ENCODE measurements at regions not wholly inside any gene's neighbourhood (a gene's known extent, or its start where the extent isn't known, plus 50 kb on each side); places are given as distances from the start of the nearest gene placed in this dataset.

- intact Hi-C loops (cut with micrococcal nuclease; ENCODE audit: unreplicated experiment) = no loop called here
- in situ Hi-C loops (cut with HindIII; ENCODE audit: extremely low pct_ligation_motif_present, low pct_unique_long_range_greater_than_20kb) = no loop called here
- H2AFZ ChIP-seq (ENCODE audit: low read length) = no peak overlapping the region
- TF ChIP-seq ATF4 (CRISPR knock-in tag; IDR thresholded peaks at IDR 0.05) = no peak
- no peak for TF ChIP-seq KDM5A (IDR thresholded peaks at IDR 0.05; ENCODE audit: borderline replicate concordance, low read length)
- H3K79me2 ChIP-seq (ENCODE audit: insufficient read depth, low read length) = no peaks in the 10 kb centered on the region
- FAIRE-seq = no peak
- no peak overlapping the region for H3K27ac ChIP-seq (ENCODE audit: extremely low read length, insufficient read depth, low read length)
- H3K9ac ChIP-seq (ENCODE audit: insufficient read depth, low read depth, low read length) = no peak overlapping the region
- ChIA-PET CTCF (ENCODE audit: low intra/inter-chr PET ratio, low total read pairs) (no interaction called here), POLR2A (no interaction called here)
- no peaks in the 10 kb centered on the region for H4K20me1 ChIP-seq (ENCODE audit: insufficient read depth, low read length)
- peaks cover 5% of the 10 kb centered on the region; the same call in 1 of the 2 replicates for H3K4me1 ChIP-seq (ENCODE audit: insufficient read depth, low read length)
- H3K27me3 ChIP-seq (ENCODE audit: control insufficient read depth in 1 of 2, insufficient read depth in 2 of 2, low read length in 2 of 2) = no peaks in the 10 kb centered on the region
- H3K4me3 ChIP-seq (replicated peaks in 1 of 3; ENCODE audit: insufficient read depth in 1 of 3, low read depth in 2 of 3, low read length in 3 of 3) = no peak overlapping the region
- H3K4me2 ChIP-seq (ENCODE audit: low read depth, low read length) = no peak overlapping the region
- no TSS peak for BruUV-seq (replicated peaks)
- ATAC-seq = no peak
- 41% methylated on average over 5 of the region's 5 CpGs for WGBS (ENCODE audit: low lambda C conversion rate)
- H3K9me3 ChIP-seq (ENCODE audit: low read length) = peaks cover 87% of the 10 kb centered on the region
- no peak for DNase-seq (ENCODE audit: low spot score)
- no peaks in the 10 kb centered on the region for H3K36me3 ChIP-seq (replicated peaks in 1 of 2; ENCODE audit: control insufficient read depth in 1 of 2, insufficient read depth in 2 of 2, low read length in 2 of 2)
Observed at GRCh38 chr19:31969016-31969415, 376.4 kb upstream of the ZNF507 start.

GRCh38 chr19:31970027-31970461, 375.4 kb upstream of the ZNF507 start:
- H3K79me2 ChIP-seq (ENCODE audit: insufficient read depth, low read length) = no peaks in the 10 kb centered on the region
- no peak overlapping the region for H2AFZ ChIP-seq (ENCODE audit: low read length)
- no peak for DNase-seq (ENCODE audit: low spot score)
- WGBS (ENCODE audit: low lambda C conversion rate) = 37% methylated on average over 2 of the region's 2 CpGs
- TF ChIP-seq GTF2F1 (IDR thresholded peaks at IDR 0.05; ENCODE audit: low read length) (no peak), ZNF143 (CRISPR knock-in tag; IDR thresholded peaks at IDR 0.05) (no peak), ZNF180 (CRISPR knock-in tag; IDR thresholded peaks at IDR 0.05; ENCODE audit: borderline replicate concordance, low read depth) (no peak), SOX6 (IDR thresholded peaks at IDR 0.05) (no peak), SOX6 (CRISPR knock-in tag; IDR thresholded peaks at IDR 0.05) (no peak), ZNF670 (CRISPR knock-in tag; IDR thresholded peaks at IDR 0.05; ENCODE audit: borderline replicate concordance) (no peak), HCFC1 (IDR thresholded peaks at IDR 0.05; ENCODE audit: low read depth, low read length) (no peak), NRL (CRISPR knock-in tag; IDR thresholded peaks at IDR 0.05; ENCODE audit: borderline replicate concordance) (no peak), HMG20A (CRISPR knock-in tag; IDR thresholded peaks at IDR 0.05; ENCODE audit: borderline replicate concordance) (no peak), ZNF580 (CRISPR knock-in tag; IDR thresholded peaks at IDR 0.05; ENCODE audit: borderline replicate concordance, low read depth) (no peak), ZFYVE20 (CRISPR knock-in tag; IDR thresholded peaks at IDR 0.05; ENCODE audit: borderline replicate concordance, low read depth) (no peak), TCF7 (IDR thresholded peaks at IDR 0.05; ENCODE audit: low read depth) (no peak)
- H3K4me2 ChIP-seq (ENCODE audit: low read depth, low read length) = no peak overlapping the region
- H3K36me3 ChIP-seq (replicated peaks in 1 of 2; ENCODE audit: control insufficient read depth in 1 of 2, insufficient read depth in 2 of 2, low read length in 2 of 2) = no peaks in the 10 kb centered on the region
- H3K9ac ChIP-seq (ENCODE audit: insufficient read depth, low read depth, low read length) = no peak overlapping the region
- ATAC-seq = no peak
- H3K27me3 ChIP-seq (ENCODE audit: control insufficient read depth in 1 of 2, insufficient read depth in 2 of 2, low read length in 2 of 2) = no peaks in the 10 kb centered on the region; a peak in 1 of 5 replicates
- BruUV-seq (replicated peaks) = no TSS peak
- intact Hi-C loops (cut with micrococcal nuclease; ENCODE audit: unreplicated experiment) = no loop called here
- no peak overlapping the region for H3K4me3 ChIP-seq (replicated peaks in 1 of 3; ENCODE audit: insufficient read depth in 1 of 3, low read depth in 2 of 3, low read length in 3 of 3)
- FAIRE-seq = no peak
- no peaks in the 10 kb centered on the region for H4K20me1 ChIP-seq (ENCODE audit: insufficient read depth, low read length)
- in situ Hi-C loops (cut with HindIII; ENCODE audit: extremely low pct_ligation_motif_present, low pct_unique_long_range_greater_than_20kb) = no loop called here
- ChIA-PET CTCF (ENCODE audit: low intra/inter-chr PET ratio, low total read pairs) (no interaction called here), POLR2A (no interaction called here)
- H3K27ac ChIP-seq (ENCODE audit: extremely low read length, insufficient read depth, low read length) = no peak overlapping the region
- no peaks in the 10 kb centered on the region for H3K4me1 ChIP-seq (ENCODE audit: insufficient read depth, low read length)
- peaks cover 87% of the 10 kb centered on the region for H3K9me3 ChIP-seq (ENCODE audit: low read length)

All from HepG2 (cell line).